GM21526 (cell line): ENCODE measurements at regions not wholly inside any gene's neighbourhood (a gene's known extent, or its start where the extent isn't known, plus 50 kb on each side); places are given as distances from the start of the nearest gene placed in this dataset.

Experiments used
- ATAC-seq: cut with Tn5 transposase; IDR thresholded peaks from one replicate; pipeline ENCODE4 v1.9.1; 2021; ENCODE audit warnings: moderate library complexity; ENCODE audit not compliant: unreplicated experiment, low FRiP score

GRCh38 chr13:107832500-107833100 lies 382.7 kb downstream of the LIG4 start:
- ATAC-seq = no peak

- ATAC-seq = no peak
These were observed 384.5 kb downstream of the LIG4 start for GRCh38 chr13:107830804-107831203.

DNA sequence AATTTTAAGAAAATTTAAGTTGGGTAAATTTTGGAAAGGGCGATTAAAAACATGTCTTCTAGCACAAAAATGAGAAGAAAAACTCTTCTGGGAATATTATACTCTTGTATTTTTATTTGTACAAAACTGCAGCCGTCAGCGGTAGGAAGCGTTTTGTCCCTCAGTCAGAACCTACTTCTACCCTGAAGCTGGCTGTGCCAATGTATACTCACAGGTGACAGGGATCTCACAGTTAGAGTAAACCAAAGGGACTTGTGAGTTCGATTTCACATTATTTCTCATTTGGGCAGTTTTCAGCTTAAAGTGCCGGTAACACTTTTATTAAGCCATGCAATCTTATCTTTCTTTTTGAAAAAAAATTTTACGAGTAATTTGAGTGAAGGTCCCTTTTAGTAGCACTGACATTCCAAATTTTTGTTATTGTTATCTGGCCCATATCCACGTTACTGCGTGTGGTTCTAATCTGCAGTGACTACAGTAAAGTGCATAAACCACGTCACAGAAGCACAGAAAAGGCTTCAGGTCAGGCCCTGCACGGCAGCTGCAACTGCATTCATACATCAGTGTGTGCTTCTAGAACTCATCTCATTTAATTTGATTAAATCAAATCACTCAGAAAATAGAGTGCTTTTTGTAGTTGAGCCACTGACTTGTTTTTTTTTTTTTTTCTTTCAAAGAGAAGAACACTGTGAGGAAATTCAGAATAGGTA lies 387.3 kb downstream of the LIG4 start:
- ATAC-seq = no peak

DNA sequence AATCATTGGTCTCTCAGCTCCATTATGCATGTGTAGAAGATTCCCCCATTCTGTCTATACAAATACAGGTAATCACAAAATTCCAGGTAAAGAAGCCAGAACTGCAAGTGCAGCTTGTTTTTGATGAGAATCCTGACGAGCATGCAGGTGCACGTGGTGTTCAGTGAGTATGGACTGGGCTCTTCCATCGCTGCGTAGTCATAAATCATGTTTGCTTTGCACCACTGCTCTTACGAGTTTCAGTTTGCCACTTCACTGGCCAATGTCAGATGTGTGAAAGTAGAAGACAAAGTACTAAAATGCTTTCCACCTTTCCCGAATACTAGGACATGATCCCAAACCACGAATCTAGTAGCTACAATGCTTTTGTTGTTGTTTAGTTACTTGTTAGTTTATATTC lies 390.7 kb downstream of the LIG4 start:
- ATAC-seq = no peak

DNA sequence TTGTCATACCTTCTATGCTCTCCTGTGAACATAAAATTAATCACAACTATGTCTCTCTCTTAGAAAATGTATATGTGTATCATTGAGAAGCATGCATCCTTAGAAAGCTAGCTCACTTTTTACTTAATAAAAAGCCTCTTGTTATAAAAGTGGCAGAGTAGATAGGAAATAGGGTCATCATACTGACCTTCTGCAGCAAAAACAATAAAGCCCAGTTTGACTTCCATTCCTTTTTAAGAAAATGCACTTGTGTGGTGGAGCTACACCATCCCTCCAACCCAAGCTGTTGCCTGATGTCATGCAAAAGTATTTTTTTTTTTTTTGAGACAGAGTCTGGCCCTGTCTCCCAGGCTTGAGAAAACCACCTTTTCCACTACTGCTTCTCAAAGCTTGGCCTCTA lies 393.3 kb downstream of the LIG4 start:
- ATAC-seq = no peak

DNA sequence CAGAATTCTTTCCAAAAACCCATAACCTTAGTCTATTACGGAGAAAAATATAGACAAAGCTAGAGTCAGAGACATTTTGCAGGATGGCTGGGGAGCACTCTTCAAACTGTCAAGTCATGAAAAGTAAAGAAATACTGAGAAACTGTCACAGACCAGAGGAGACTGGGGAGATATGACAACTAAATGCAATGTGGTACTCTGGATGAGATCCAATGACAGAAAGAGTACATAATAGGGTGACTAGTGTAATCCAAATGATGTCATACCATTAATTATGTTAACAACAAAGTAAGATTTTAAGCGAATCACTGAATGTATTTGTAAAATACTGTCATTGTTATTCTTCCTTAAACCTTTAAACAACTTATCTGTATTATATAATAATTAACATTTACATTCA lies 393.8 kb downstream of the LIG4 start:
- no peak for ATAC-seq

GRCh38 chr13:107819071-107819470 lies 396.3 kb downstream of the LIG4 start:
- ATAC-seq = no peak

DNA sequence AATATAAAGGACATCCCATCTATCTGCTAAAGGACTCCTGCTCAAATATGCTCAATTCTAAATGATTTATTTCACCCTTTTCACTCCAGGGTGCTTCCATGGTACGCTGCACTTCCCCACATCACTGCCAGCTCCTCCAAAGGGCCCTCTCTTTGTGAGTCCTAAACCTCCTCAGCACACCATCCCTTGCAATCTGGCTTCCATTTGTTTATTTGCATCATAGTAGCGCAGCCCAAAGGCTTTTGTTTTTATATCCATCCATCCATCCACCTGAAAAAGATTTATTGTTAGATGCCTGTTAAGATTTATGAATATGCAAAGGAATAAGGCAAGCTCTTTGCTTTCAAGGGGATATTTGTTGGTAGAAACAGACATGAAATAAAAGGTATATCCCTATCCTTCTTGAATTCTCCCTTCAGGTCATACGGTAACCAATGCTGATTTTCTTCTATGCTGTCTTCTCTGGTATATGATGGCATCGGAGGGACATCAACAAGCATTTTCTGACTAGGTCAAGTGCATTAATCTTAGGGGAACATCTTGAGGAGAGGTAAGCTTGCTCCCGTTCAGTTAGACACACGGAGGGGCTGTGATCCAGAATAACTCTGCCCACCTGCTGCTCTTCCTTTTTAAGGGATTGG lies 397.6 kb downstream of the LIG4 start:
- ATAC-seq = no peak

GRCh38 chr13:107812014-107812412 lies 403.3 kb downstream of the LIG4 start:
- ATAC-seq = no peak

- ATAC-seq = no peak
These were observed 403.9 kb downstream of the LIG4 start for GRCh38 chr13:107811233-107812013.

- no peak for ATAC-seq
These were observed 406.2 kb downstream of the LIG4 start for GRCh38 chr13:107809125-107809524.

GRCh38 chr13:107808389-107808788 lies 406.9 kb downstream of the LIG4 start:
- ATAC-seq = no peak

DNA sequence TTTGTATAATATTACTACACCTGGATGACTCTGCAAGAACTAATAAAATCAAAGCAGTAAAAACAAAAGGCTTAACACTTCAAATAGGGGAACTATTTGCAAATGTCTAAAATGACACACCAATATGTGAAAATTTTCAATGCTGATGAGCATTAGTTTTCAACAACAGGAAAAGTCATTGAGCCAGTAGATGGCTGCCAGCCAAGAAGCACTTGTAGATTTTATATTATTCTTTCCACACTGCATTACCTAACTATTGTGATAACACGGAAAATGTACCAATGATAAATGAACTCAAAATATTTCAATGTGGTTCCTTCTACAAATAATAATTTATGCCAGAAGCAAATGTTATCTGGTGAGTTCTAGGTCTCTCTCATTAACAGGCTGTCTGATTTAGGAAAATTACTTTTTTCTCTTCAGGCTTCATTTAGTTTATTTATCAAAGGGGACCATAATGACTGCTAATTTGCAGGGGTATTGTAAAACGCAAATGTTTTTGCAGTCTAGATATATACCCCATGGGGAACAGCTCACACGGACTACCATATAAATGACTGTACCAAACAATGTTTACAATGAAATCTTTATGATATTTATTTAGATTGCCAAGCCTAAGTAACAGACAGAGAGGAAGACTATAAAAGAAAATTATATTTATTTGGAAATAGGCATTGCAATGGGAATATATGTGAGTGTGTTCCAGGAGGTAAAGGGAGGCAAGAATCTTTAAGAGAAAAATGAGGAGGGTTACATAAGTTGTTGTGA lies 407.8 kb downstream of the LIG4 start:
- ATAC-seq = no peak

- no peak for ATAC-seq
These were observed 408.6 kb downstream of the LIG4 start for GRCh38 chr13:107806726-107807125.

GRCh38 chr13:107803822-107804495 lies 411.4 kb downstream of the LIG4 start:
- no peak for ATAC-seq

DNA sequence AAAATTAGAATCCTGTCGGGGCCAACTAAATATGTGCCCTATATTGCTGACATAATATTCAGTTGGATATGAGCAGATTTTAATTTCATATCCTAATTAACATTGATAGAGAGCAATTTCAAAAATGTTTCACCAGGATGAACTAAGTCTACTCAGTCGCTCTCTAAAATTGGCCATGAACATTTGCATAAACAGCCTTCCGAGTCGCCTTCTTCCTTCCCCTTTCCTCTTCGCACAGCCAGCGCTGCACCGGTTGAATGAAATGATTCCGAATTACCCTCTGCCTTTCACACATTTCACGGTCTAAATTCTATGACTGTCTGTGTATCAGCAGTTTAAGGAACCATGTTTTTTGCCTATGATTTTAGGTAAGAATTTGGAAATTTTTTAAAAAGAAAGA lies 413.7 kb downstream of the LIG4 start:
- ATAC-seq = no peak

- no peak for ATAC-seq
These were observed 416.3 kb downstream of the LIG4 start for GRCh38 chr13:107799001-107799400.

- no peak for ATAC-seq
These were observed 424.9 kb downstream of the LIG4 start for GRCh38 chr13:107790397-107790796.

DNA sequence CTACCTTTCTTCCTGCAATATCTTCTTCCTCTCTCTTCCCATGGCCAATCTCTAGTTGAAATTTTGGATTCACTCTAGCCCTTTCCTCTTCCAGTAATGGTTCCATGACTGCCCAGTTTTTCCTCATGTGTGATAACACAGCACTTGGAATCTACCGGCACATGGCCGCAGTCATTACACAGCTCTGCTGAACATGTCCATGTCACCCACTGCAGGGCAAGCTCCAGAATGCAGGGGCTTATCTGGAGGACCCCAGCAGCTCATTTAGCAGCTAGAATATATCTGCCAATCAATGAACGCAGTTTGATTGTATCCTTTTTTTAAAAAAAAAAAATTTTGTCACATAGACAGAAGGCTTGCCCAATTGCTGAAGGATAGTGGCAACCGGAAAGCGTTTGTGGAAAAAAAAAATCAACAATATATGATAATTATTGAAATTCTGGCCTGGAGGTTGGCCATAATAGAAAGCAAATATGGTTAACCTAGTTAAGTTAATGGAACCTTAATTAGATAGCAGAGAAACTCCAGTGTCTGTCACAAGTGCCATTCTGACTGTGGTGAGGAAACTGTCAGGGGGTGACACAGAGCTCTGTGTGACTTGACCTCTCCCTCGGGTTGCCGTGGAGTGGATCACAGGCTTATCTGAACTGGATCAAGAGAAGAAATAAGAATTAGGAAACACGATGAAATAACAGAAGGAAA lies 426.7 kb downstream of the LIG4 start:
- ATAC-seq = no peak
